GM12875 (cell line): ENCODE measurements at regions not wholly inside any gene's neighbourhood (a gene's known extent, or its start where the extent isn't known, plus 50 kb on each side); places are given as distances from the start of the nearest gene placed in this dataset.

Experiments
- H3K4me3 ChIP-seq: one replicate; pipeline ENCODE4 v1.5.1; 2011; ENCODE audit warnings: low read depth, low read length, control low read depth
- TF ChIP-seq, protein P1 (sequence below): IDR thresholded peaks from 2 replicates; pipeline ENCODE4 v1.5.1; 2011; ENCODE audit warnings: low read depth, mild to moderate bottlenecking, control low read depth, inconsistent platforms, low read length, moderate library complexity, borderline replicate concordance; ENCODE audit not compliant: insufficient read depth

DNA sequence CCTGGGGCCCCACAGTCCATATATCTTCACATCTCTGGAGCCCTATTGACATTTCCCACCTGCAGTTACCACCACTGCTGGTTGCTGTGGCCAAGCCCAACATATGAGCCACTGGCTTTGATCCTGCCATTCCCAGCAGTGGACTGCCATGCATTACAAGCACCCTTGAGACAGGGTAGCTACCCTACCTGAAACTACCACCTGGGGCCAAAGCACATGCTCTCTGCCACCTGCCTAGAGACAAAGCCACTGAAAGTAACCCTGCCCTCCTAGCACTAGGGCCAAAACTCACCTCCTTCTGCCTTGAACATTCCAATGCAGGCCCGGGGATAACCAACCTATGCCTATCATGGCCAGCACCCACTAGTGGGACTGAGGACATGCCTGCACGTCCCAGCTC is 255.5 kb upstream of the KHDRBS2 start:
- TF ChIP-seq, protein P1, sequence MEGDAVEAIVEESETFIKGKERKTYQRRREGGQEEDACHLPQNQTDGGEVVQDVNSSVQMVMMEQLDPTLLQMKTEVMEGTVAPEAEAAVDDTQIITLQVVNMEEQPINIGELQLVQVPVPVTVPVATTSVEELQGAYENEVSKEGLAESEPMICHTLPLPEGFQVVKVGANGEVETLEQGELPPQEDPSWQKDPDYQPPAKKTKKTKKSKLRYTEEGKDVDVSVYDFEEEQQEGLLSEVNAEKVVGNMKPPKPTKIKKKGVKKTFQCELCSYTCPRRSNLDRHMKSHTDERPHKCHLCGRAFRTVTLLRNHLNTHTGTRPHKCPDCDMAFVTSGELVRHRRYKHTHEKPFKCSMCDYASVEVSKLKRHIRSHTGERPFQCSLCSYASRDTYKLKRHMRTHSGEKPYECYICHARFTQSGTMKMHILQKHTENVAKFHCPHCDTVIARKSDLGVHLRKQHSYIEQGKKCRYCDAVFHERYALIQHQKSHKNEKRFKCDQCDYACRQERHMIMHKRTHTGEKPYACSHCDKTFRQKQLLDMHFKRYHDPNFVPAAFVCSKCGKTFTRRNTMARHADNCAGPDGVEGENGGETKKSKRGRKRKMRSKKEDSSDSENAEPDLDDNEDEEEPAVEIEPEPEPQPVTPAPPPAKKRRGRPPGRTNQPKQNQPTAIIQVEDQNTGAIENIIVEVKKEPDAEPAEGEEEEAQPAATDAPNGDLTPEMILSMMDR = no peak

DNA sequence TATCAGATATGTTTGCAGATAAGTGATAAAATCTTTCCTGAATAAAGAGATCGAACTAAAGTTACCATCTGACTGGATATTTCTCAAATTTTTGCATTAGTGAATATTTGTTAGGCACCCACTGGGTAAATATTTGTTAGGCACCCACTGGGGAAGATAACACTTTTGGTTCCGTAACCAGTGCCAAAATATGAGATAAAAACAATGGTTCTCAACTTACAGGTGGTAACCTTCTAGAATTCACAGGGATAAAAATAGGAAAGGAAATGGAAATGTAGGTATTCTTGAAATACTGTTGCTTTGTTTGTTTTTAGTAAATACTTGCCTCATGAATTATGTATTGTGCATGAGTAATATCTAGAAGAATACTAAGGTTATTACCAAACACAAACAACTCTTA is 245.0 kb upstream of the KHDRBS2 start:
- no peak overlapping the region for H3K4me3 ChIP-seq
- TF ChIP-seq, protein P1 = no peak

More for the DNA sequence above, 255.5 kb upstream of the KHDRBS2 start:
- H3K4me3 ChIP-seq = no peak overlapping the region

DNA sequence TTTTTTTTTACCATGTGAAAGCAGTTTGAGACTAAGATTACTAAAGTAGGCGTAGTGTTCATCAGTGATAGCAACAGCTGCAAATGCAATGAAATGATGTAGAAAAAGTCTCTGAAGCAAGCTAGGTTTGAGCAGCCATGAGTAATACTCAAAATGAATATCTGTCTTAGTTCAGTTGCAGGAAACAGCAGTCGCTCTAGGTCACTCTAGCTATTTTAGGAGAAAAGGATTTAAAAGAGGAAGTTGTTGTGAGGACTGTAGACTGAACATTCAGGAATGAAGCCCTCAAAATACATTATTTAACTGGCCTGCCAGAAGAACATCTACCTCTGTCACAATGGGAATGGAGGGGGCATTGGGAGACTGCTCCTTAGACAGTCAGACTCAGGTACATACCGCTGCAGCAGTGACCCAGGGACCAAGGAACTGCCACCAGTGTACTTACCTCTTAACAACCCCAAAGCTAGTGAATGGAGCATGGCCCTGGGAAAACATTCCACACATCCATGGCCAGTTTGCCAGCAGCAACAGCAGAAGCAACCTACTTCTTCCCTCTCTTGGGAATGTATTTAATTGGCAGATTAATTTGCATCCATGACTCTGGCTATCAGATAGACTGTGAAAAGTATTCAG is 243.0 kb upstream of the KHDRBS2 start:
- no peak overlapping the region for H3K4me3 ChIP-seq
- TF ChIP-seq, protein P1 = no peak

DNA sequence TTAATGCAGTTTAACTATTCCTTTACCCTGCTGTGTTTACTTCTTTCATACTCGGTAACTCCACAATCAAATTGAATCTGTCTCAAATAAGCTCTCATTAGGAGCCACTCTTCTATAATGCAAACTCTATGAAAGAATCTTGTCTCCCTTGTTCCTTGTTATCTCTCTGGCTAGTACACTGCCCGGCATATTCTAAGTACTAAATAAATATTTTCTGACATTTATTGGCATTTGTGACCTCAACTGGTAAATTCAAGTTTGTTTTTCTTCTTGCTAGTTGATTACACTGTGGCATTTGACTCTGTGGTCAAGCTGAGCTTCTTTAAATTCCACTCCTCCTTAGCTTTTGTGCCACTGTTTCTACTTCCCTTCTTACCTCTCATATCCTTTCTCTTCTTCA is 237.6 kb upstream of the KHDRBS2 start:
- H3K4me3 ChIP-seq = no peak overlapping the region
- TF ChIP-seq, protein P1 = no peak

DNA sequence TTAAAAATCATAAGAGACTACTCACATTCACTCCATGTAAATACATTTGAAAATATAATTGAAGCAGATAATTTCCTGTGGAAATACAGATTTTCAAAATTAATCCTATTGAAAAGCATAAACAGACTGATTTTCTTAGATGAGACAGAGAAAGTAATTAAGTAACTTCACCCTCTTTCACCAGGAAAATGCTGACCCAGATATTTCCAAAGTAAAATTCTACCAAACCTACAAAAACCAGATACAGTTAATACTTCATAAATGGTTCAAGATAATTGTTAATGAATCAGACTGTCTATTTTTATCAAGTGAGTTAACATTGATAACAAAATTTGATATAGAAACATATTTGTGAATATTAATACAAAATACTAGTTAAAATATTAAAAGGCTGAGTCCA is 233.5 kb upstream of the KHDRBS2 start:
- H3K4me3 ChIP-seq = no peak overlapping the region
- TF ChIP-seq, protein P1 = no peak

DNA sequence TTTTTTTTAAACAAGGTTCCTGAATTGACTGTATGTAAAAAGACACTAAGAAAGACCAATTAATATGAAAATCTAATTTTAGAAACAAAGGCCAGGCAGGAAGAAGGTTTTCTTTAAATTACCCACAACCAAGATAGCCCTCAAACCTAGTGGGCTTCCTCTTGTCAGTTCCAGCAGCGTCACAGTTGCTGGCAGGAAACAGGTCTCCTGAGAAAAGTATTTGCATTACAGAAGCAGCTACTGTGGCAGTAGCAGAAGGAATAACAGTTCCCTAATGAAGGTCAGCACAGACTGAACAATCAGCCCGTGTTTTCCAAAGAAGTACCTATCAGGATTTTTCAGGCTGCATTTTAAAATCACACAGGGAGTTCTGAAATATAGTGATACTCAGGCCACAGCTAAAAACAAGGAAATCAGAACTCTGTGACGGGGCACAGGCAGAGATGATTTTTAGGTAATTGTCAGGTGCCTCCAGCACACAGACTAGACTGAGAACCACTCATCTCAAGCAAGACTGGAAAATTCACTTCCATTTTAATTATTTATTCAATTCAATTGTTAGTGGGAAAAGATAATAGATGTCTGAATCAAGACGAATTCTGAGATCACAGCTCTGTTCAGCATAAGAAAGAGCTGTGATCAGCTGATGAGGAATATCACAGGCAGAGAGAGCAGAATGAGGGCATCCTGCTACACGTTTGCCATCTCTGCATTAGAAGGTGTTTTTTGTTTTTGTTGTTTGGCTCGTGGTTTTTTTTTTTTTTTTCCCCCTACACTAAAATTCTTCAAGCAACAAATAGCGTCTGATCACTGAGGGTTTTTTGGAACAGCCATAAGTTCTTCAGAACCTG is 230.5 kb upstream of the KHDRBS2 start:
- H3K4me3 ChIP-seq = no peak overlapping the region
- TF ChIP-seq, protein P1 = no peak

DNA sequence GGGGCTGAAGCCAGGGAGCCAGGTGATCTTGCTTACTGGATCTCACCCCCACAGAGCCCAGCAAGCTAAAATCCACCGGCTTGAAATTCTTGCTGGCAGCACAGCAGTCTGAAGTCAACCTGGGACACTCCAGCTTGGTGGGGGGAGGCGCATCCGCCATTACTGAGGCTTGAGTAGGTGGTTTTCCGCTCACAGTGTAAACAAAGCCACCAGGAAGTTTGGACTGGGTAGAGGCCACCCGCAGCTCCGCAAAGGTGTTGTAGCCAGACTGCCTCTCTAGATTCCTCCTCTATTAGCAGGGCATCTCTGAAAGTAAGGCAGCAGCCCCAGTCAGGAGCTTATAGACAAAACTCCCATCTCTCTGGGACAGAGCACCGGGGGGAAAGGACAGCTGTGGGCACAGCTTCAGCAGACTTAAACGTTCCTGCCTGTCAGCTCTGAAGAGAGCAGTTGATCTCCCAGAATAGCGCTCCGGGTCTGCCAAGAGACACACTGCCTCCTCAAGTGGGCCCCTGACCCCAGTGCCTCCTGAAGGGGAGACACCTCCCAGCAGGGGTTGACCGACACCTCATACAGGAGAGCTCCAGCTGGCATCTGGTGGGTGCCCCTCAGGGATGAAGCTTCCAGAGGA is 206.3 kb upstream of the KHDRBS2 start:
- TF ChIP-seq, protein P1 = no peak
- H3K4me3 ChIP-seq = no peak overlapping the region
